Coronary artery (tissue), 2 donors: ENCODE measurements at regions not wholly inside any gene's neighbourhood (a gene's known extent, or its start where the extent isn't known, plus 50 kb on each side); places are given as distances from the start of the nearest gene placed in this dataset.

ENCODE experiments used
- DNase-seq: peaks from one replicate; pipeline ENCODE4 v3.0.0-alpha.2; 2017; ENCODE audit warnings: low spot score
- H3K27ac ChIP-seq, 2 donors: fragments of 200-600 bp; sonication (generic); one replicate each; pipeline ENCODE4 v1.5.1; 2016 to 2019
- H3K4me3 ChIP-seq: fragments of 200-600 bp; sonication (generic); 2 replicates; pipeline ENCODE4 v1.5.1; 2016; ENCODE audit warnings: mild to moderate bottlenecking, moderate library complexity
- CTCF ChIP-seq: fragments of 200-600 bp; sonication (generic); IDR thresholded peaks from one replicate; pipeline ENCODE4 v1.5.1; 2019; ENCODE audit warnings: antibody characterized with exemption

- no peak for DNase-seq
- TF ChIP-seq CTCF = no peak
- Histone ChIP-seq H3K4me3 (no peak overlapping the region), H3K27ac (no peak overlapping the region)
Observed at GRCh38 chr15:62618846-62619504, 423.6 kb upstream of the TPM1 start.

- no peak for DNase-seq
- Histone ChIP-seq H3K27ac (no peak overlapping the region), H3K4me3 (no peak overlapping the region)
- no peak for TF ChIP-seq CTCF
Observed at GRCh38 chr15:62619526-62619925, 423.0 kb upstream of the TPM1 start.

- no peak for TF ChIP-seq CTCF
- no peak overlapping the region for H3K27ac ChIP-seq
- no peak overlapping the region for H3K4me3 ChIP-seq
- no peak for DNase-seq
Observed at GRCh38 chr15:62622775-62623174, 419.8 kb upstream of the TPM1 start.

GRCh38 chr15:62624547-62625378, 417.8 kb upstream of the TPM1 start:
- no peak for TF ChIP-seq CTCF
- H3K27ac ChIP-seq = peak overlapping the region in 1 of 2 donors; percentile 31
- no peak for DNase-seq
- no peak overlapping the region for H3K4me3 ChIP-seq

GRCh38 chr15:62625429-62626033, 417.0 kb upstream of the TPM1 start:
- H3K4me3 ChIP-seq = no peak overlapping the region
- DNase-seq = no peak
- TF ChIP-seq CTCF = no peak
- H3K27ac ChIP-seq = peak overlapping the region in 1 of 2 donors; percentile 31

GRCh38 chr15:62626903-62627302, 415.6 kb upstream of the TPM1 start:
- TF ChIP-seq CTCF = no peak
- Histone ChIP-seq H3K27ac (no peak overlapping the region), H3K4me3 (no peak overlapping the region)
- DNase-seq = no peak
